SIG-M5 treated with dmso at 0.1 percent for 504 hours (cell line): ENCODE measurements at regions not wholly inside any gene's neighbourhood (a gene's known extent, or its start where the extent isn't known, plus 50 kb on each side); places are given as distances from the start of the nearest gene placed in this dataset.
A peak's percentile ranks its signal among the peaks of the same experiment; 100 is the strongest.
"Not testable (repeated sequence)": the region's sequence is repeated elsewhere in the genome, so short reads cannot be mapped to it uniquely, and the experiment has no call there.

Experiments
- DNase-seq: peaks from one replicate; lab custom pipeline; 2025; ENCODE audit not compliant: unreplicated experiment; lab: John Stamatoyannopoulos, UW

- DNase-seq: no peak
Observed at GRCh38 chr20:11162026-11162775, 488.4 kb upstream of the JAG1 start.

GRCh38 chr20:11165789-11166188, 492.0 kb upstream of the JAG1 start:
- DNase-seq: no peak

GRCh38 chr20:11166712-11167111, 492.9 kb upstream of the JAG1 start:
- no peak for DNase-seq

GRCh38 chr20:11168026-11168425, 494.2 kb upstream of the JAG1 start:
- DNase-seq: no peak

- DNase-seq: no peak
Observed at GRCh38 chr20:11170025-11170424, 496.2 kb upstream of the JAG1 start.

- DNase-seq: no peak
Observed at GRCh38 chr20:11170565-11170964, 496.8 kb upstream of the JAG1 start.

- no peak for DNase-seq
Observed at GRCh38 chr20:11172881-11173280, 499.1 kb upstream of the JAG1 start.

GRCh38 chr20:11173916-11174315, 500.1 kb upstream of the JAG1 start:
- DNase-seq: no peak

GRCh38 chr20:11174861-11175260, 501.1 kb upstream of the JAG1 start:
- DNase-seq: no peak

- no peak for DNase-seq
Observed at GRCh38 chr20:11176431-11176830, 502.6 kb upstream of the JAG1 start.

GRCh38 chr20:11178946-11179654, 505.3 kb upstream of the JAG1 start:
- DNase-seq: no peak

GRCh38 chr20:11180186-11180585, 506.4 kb upstream of the JAG1 start:
- no peak for DNase-seq

GRCh38 chr20:11181129-11181528, 507.3 kb upstream of the JAG1 start:
- not testable (repeated sequence) for DNase-seq

GRCh38 chr20:11181966-11182365, 508.2 kb upstream of the JAG1 start:
- no peak for DNase-seq

GRCh38 chr20:11182720-11183119, 508.9 kb upstream of the JAG1 start:
- peak; percentile 57 for DNase-seq

- DNase-seq: no peak
Observed at GRCh38 chr20:11186301-11187008, 512.7 kb upstream of the JAG1 start.

- DNase-seq: no peak
Observed at GRCh38 chr20:11188843-11189603, 515.2 kb upstream of the JAG1 start.

GRCh38 chr20:11190741-11191140, 516.9 kb upstream of the JAG1 start:
- DNase-seq: no peak

- no peak for DNase-seq
Observed at GRCh38 chr20:11192106-11192505, 518.3 kb upstream of the JAG1 start.

- no peak for DNase-seq
Observed at GRCh38 chr20:11193241-11193640, 519.4 kb upstream of the JAG1 start.

GRCh38 chr20:11195169-11195568, 521.4 kb upstream of the JAG1 start:
- no peak for DNase-seq
